Amygdala (tissue), 56 donors: ENCODE measurements at regions not wholly inside any gene's neighbourhood (a gene's known extent, or its start where the extent isn't known, plus 50 kb on each side); places are given as distances from the start of the nearest gene placed in this dataset.

Experiments used
- DNase-seq, 56 donors: peaks; one replicate each; lab custom pipeline; 2025; lab: John Stamatoyannopoulos, UW

DNA sequence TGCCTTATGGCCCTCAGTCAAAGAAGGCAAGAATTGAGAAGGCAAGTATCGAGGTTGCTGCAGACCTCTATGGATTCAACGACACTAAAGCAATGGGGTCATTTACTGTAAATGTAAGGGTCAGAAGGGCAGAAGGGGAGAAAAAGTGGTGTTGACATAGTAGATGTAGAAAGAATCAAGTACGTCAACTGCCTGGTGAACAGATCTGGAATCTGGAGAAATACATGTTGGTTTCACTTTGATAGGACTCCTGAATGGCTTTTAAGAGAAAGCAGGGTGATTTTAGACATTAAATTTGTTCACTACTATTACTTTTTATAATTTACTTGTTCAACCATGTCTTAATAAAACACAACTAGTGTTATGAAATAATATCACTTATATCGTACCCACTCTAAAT, 81.3 kb upstream of the FSTL5 start:
- DNase-seq = no peak

DNA sequence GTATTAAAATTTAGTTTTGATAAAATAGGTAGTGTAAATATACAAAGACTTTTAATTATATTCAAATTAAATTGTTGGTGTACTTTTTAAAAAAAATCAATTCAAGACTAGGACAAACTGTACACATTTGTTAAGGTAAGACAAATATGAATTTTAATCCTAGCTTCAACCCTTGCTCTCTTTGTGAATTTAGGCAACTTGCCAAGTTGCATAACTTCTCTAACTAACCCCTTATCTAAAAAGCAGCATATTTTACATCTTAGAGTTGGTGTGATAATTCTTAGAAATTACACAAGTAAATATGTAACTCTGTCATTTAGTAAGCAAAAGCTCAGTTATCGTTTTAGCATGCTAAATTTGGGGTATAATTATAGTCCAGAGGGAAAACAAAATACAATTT, 78.1 kb upstream of the FSTL5 start:
- no peak for DNase-seq

DNA sequence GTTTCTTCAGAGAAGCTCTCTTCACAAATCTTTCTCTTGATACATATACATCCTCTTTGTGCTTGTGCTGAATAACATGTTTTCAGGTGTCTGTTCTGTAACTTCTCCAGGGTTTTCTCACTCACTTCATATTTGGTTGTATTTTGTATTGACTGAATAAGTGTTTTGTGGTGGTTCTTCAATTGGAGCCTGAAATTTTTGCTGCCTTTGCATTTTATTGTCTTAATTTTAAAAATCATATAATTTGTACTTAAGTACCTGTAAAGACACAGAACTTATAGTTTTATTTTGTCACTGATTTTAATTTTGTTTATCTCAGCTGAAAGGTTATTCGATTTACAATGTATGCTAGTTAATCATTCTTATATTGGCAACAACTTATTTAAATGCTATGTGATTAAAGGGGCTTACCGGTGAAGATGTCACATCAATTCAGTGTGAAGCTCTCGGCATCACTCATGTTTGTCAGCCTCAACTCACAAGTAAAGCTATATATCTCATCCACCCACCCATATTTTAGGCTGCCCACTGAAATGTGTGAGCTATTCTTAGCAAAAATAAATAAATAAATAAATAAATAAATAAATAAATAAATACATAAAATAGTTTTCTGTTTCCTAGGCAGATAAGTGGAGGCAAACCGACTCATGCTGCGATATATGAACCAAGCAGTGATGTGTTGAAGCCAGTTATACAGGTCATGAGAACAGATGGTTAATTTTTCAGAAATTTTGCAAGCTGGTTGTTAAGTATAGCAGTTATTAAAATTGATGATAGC, 76.4 kb upstream of the FSTL5 start:
- no peak for DNase-seq

DNA sequence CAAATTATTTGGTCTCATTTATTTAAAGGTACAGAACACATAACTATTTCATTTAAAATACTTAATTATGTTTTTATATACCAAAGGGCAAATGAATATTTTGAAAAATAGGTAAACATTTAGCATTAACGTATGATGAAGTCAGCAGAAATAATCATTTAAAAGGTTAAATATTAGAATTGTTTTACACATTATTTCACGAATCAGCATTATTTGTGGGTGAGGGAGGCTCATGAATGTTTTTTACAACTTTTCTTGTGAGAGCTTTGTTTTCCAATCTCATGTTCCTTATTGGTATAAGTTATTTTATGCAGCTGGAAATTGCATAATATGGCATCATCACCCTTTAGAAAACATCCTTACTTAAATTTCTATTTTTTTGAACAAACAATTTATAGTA, 73.9 kb upstream of the FSTL5 start:
- no peak for DNase-seq

- no peak for DNase-seq
Measured at GRCh38 chr4:162234595-162234994, 70.8 kb upstream of the FSTL5 start.

- no peak for DNase-seq
Measured at GRCh38 chr4:162232349-162232748, 68.5 kb upstream of the FSTL5 start.

DNA sequence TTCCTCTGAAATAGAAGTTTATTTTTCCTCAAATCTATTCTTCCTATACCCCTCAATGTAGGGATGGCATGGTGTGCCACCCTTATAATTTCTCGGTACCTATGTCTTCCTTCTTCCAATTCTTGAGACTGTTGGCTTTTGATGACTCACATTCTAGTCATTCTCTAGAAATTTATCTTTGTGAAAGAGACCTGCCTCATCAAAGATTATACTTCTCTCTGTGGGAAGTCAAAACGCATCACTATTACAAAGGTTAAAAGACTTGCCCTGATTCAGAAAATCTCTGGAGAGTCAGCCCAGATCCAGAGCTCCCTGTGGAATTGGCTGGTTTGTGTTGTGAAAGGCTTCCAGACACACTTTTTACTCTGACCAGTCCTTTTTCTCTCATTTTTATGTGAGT, 65.9 kb upstream of the FSTL5 start:
- no peak for DNase-seq

- DNase-seq = no peak
Measured at GRCh38 chr4:162221148-162221547, 57.3 kb upstream of the FSTL5 start.
